ENCODE measurements at regions not wholly inside any gene's neighbourhood (a gene's known extent, or its start where the extent isn't known, plus 50 kb on each side); places are given as distances from the start of the nearest gene placed in this dataset.

DNA sequence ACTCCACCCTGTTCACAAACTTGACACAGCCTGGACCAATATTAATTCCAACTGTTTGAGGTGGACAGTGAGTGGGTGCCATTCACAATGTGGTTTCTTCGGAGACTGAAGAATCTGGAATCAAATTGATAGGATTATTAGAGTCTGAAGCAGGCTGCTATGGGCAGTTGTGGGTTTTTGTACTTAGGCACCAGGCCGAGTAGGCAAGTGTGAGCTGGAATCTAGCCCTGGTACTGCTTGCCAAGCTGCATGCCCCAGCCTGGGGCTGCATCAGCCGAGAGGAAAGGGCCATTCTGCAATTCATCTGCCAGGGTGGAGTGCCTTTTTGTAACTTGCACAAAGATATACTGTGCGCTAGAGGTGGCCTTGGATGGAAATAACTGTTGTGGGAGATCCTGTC, 654.7 kb upstream of the FANCL start (continued):
- TF ChIP-seq CHD1 (IDR thresholded peaks at IDR 0.05; ENCODE audit: low read depth, low read length) (no peak), HDAC2 (IDR thresholded peaks at IDR 0.05; ENCODE audit: borderline replicate concordance in 1 of 2, low read depth in 2 of 2, low read length in 2 of 2) (no peak)
